ENCODE measurements at regions not wholly inside any gene's neighbourhood (a gene's known extent, or its start where the extent isn't known, plus 50 kb on each side); places are given as distances from the start of the nearest gene placed in this dataset.
A peak's percentile ranks its signal among the peaks of the same experiment; 100 is the strongest.

- no peak for DNase-seq
These were observed 378.0 kb downstream of the UQCRFS1 start for GRCh38 chr19:28834996-28835395.

DNA sequence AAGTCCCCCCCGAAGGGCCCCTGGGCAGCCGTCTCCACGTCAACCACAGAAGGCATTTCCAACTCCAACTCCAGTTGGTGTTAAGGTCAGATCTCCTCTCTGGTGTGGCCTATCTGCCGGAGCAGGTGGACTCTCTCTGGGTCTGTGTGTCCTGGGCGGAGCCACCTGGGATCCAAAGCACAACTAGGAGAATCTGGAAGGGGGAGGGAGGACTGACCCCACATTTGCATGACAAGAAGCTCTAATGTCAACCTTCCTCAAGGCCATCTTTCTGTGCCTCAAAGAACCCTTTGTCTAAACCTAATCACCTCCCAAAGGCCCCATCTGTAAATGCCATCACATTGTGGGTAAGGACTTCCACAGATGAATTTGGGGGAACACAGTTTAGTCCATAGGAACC is 381.5 kb downstream of the UQCRFS1 start:
- no peak for DNase-seq

DNA sequence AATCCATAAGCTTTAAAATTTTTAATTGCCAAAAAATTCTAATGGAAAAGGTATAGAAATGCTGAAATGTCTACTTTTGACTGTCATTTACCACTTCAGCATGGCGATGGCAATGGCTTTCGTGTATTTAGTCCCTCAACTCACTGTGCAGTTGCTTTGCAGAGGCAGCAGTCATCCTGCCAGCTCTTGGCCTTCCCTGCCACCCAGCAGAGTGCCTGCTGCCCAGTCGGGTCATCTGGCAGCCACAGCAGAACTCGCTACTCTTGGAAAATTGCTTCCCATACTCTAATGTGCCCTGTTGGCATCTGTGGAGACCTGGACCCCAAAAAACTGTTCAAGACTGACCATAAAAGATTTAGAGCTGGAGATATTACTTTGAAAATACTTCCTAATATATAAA is 383.2 kb downstream of the UQCRFS1 start:
- no peak for DNase-seq

DNA sequence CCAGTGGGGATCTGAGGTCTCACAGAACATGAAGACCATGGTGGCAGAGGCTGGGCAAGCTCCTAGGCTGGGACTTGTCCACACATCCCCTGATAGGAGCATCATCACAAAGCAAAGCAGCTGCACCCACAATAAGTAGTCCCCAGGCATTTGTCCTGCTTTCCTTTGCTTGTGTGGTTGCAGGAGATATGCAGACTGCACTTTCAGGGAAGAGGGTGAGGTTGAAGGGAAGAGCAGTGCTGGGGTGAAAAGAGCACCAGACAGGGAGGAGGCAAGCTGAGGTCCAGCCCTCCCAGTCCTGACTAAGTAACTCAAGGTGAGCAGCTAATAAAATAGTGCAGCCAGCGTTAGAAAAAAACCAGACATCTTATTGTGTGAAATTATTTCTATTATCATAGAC is 383.6 kb downstream of the UQCRFS1 start:
- no peak for DNase-seq

DNA sequence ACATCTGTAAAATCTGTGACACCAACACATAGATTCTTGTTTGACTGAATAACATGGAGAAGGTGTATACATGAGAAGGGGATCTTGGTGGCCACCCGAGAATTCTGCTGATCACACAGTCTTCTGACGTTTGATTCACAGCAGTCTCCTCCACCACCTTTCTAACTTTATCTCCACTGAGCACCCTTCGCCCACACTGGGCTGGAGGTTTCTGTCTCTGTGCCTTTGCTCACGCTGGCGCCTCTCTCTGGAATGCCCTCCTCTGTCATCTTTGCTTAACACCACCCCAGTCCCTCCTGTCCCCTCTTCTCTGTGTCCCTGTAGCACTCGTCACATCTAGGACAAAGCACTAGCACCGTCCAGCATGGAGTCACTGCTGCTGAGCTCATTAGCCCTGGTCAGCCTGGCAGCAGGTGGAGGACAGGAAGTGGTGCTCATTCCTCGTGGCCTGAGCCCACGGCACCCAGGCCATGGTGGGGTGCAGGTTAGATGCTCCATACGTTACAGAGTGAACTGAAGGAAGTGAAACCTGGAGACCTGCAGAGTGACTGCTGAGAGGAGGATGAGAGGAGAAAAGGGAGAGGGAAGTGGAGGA is 384.6 kb downstream of the UQCRFS1 start:
- no peak for DNase-seq

GRCh38 chr19:28827382-28827781 is 385.6 kb downstream of the UQCRFS1 start:
- no peak for DNase-seq

DNA sequence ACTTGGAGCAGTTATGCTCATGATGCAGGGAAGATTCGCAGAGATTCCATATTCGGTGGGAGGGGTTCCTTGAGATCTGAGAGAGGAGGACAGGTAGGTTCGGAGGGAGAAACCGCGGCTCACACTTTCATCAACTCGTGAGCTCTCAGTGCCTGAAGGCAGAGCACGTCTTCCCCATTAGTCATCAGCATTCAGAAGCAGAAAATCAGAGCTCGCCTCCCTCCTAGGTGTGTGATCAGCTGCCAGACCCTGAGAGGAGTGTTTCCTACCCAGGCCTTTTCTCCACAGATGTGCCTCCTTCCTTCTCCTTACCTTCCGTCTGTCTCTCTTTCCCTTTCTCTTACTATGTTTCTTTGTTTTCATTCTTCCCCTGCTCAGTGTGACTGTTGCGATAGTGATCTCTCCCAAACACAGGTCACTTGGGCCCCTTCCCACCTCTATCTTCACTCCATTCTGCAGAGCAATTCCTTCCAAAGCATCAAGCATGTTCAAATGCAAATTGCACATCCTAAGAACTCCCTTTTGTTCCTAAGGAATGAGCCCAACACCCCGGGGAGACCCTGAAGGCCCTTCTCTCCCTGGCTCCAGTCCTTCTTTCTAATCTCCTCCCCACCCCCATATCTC is 389.5 kb downstream of the UQCRFS1 start:
- DNase-seq = no peak

GRCh38 chr19:28820289-28820688 is 392.7 kb downstream of the UQCRFS1 start:
- no peak for DNase-seq

GRCh38 chr19:28815257-28815656 is 397.7 kb downstream of the UQCRFS1 start:
- no peak for DNase-seq

- DNase-seq = no peak
These were observed 418.6 kb downstream of the UQCRFS1 start for GRCh38 chr19:28794301-28794700.

DNA sequence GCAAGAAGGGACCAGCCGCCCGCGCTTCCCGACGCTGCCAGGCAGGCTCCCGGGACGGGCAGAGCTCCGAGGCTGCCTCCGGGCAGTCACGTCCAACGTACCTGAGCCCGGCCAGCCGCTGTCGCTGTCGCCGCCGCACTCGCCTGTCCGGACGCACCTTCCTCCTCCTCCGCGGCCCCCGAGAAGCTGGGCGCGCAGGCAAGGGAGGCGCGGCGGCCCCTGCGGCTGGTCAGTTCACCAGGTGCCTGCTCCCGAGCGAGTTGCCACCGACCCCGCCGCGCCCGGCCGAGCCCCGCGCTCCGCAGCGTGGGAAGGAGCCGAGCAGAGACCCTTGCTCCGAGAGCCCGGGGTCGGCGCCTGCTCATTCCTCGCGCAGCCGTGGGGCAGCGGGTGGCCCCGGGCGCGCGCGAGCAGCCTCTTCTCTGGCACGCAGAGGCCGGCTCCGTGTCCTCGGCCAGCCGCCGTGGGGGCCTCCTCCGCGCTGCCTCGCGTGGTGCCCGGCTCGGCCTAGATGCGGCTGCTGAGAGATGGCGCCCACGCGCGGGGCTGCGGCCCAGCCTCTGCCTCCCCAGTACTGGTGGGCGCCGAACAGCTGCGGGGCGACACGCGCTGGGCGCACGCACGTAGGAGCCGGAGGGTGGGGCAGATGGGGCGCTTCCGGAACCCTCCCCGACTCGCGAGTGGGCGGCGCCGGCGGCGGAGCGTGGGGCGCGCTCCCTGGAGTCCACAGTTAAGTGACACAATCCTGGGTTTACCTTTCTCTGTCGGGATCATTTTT is 419.4 kb downstream of the UQCRFS1 start:
- no peak for DNase-seq

DNA sequence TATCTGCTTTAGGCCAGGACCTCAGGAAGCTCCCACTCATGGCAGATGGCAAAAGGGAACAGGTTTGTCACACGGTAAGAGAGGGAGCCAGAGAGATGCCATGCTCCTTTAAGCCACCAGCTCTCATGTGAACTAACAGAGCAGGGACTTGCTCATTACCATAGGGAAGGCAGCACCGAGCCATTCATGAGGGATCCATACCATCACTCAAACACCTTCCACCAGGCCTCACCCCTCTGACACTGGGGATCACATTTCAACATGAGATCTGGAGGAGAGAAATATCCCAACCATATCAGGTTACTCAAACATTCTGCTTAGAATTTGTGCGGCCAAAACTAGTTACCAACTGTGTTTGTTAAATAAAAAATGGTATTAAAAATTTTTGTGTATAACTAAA is 427.0 kb downstream of the UQCRFS1 start:
- DNase-seq = no peak

- DNase-seq = no peak
These were observed 448.9 kb downstream of the UQCRFS1 start for GRCh38 chr19:28764066-28764465.

- no peak for DNase-seq
These were observed 466.5 kb downstream of the UQCRFS1 start for GRCh38 chr19:28746478-28746877.

- no peak for DNase-seq
These were observed 468.0 kb downstream of the UQCRFS1 start for GRCh38 chr19:28744943-28745342.

GRCh38 chr19:28744014-28744413 is 468.9 kb downstream of the UQCRFS1 start:
- DNase-seq = no peak

DNA sequence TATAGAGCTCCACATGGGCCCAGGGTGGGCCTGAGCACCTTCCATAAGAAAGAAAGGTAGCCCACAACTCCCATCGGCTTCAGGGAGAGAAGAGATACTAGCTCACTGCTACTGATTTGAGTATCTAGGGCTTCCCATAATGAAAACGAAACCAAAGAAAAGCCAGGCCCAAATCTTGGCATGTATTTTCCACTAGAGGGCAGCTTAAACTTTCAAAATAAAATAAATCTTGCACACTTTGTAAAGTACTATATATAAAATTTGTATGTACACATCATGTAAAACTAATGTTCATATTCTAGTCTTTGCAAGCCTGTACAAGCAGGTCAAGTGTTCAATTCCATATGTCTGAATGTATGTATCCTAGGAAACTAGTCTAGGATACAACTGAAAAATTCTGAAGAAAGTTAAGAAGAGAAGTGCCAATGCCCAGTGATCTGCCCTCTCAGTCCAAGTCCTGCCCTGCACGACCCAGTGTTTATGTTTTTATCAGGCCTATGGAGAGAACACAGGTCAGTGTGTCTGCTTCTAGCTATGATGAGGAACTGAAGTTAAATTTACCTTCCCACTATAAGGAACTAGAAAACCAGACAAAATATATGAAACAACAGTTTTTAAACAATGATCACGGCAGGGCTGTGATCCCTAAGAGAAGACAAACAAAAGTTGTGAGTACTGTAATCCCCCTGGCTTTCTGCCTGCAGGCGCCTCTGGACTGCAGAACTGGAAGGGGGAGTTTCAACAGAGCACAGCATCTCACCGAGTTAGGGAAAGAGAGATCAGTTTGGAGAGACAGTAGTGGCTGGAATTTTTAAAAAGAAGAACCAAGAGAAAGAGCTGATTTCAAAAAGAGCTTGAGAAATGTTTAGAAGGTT is 475.7 kb downstream of the UQCRFS1 start:
- peak; percentile 0 for DNase-seq

- no peak for DNase-seq
These were observed 476.4 kb downstream of the UQCRFS1 start for GRCh38 chr19:28736528-28736927.

- DNase-seq = no peak
These were observed 481.4 kb downstream of the UQCRFS1 start for GRCh38 chr19:28731577-28731976.

- no peak for DNase-seq
These were observed 482.0 kb downstream of the UQCRFS1 start for GRCh38 chr19:28730791-28731512.

- no peak for DNase-seq
These were observed 485.3 kb downstream of the UQCRFS1 start for GRCh38 chr19:28727480-28728159.
